ENCODE measurements at regions not wholly inside any gene's neighbourhood (a gene's known extent, or its start where the extent isn't known, plus 50 kb on each side); places are given as distances from the start of the nearest gene placed in this dataset.
A peak's percentile ranks its signal among the peaks of the same experiment; 100 is the strongest.

DNA sequence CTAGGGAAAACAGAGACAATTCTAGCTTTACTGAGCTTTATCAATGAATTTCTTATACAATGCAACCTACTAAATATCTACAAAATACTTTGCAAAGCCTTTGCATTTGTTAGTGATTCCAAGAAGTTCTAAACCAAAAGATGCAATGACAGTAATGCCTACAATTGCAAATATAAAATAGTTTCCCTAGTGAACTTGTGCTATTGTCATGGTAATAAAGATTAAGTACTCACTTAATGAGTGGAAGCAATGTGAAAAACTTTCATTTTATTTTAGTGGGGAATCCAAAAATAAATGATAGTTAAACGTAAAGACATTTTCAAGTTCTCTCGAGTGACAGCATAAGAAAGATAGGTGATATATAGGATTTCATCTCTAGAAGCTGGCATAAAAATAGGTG lies 270.5 kb upstream of the CTNND2 start:
- Mint-ChIP-seq H3K27me3 (ENCODE audit: insufficient read depth, low read depth, poor library complexity) (no peaks in the 10 kb centered on the region), H3K4me1 (peaks cover 38% of the 10 kb centered on the region), H3K36me3 (ENCODE audit: low read depth) (peaks cover 3% of the 10 kb centered on the region; the same call in 2 of the 3 replicates), H3K4me3 (no peak overlapping the region), H3K9me3 (no peaks in the 10 kb centered on the region), H3K27ac (peak overlapping the region; percentile 54)
- H3K9me2 ChIP-seq (ENCODE audit: insufficient read depth): no peaks in the 10 kb centered on the region; the same call in 1 of the 2 replicates
- no peaks in the 10 kb centered on the region for H3K27me3 ChIP-seq (ENCODE audit: insufficient read depth)
- no peak overlapping the region for H2AFZ ChIP-seq
- TF ChIP-seq, protein P1, sequence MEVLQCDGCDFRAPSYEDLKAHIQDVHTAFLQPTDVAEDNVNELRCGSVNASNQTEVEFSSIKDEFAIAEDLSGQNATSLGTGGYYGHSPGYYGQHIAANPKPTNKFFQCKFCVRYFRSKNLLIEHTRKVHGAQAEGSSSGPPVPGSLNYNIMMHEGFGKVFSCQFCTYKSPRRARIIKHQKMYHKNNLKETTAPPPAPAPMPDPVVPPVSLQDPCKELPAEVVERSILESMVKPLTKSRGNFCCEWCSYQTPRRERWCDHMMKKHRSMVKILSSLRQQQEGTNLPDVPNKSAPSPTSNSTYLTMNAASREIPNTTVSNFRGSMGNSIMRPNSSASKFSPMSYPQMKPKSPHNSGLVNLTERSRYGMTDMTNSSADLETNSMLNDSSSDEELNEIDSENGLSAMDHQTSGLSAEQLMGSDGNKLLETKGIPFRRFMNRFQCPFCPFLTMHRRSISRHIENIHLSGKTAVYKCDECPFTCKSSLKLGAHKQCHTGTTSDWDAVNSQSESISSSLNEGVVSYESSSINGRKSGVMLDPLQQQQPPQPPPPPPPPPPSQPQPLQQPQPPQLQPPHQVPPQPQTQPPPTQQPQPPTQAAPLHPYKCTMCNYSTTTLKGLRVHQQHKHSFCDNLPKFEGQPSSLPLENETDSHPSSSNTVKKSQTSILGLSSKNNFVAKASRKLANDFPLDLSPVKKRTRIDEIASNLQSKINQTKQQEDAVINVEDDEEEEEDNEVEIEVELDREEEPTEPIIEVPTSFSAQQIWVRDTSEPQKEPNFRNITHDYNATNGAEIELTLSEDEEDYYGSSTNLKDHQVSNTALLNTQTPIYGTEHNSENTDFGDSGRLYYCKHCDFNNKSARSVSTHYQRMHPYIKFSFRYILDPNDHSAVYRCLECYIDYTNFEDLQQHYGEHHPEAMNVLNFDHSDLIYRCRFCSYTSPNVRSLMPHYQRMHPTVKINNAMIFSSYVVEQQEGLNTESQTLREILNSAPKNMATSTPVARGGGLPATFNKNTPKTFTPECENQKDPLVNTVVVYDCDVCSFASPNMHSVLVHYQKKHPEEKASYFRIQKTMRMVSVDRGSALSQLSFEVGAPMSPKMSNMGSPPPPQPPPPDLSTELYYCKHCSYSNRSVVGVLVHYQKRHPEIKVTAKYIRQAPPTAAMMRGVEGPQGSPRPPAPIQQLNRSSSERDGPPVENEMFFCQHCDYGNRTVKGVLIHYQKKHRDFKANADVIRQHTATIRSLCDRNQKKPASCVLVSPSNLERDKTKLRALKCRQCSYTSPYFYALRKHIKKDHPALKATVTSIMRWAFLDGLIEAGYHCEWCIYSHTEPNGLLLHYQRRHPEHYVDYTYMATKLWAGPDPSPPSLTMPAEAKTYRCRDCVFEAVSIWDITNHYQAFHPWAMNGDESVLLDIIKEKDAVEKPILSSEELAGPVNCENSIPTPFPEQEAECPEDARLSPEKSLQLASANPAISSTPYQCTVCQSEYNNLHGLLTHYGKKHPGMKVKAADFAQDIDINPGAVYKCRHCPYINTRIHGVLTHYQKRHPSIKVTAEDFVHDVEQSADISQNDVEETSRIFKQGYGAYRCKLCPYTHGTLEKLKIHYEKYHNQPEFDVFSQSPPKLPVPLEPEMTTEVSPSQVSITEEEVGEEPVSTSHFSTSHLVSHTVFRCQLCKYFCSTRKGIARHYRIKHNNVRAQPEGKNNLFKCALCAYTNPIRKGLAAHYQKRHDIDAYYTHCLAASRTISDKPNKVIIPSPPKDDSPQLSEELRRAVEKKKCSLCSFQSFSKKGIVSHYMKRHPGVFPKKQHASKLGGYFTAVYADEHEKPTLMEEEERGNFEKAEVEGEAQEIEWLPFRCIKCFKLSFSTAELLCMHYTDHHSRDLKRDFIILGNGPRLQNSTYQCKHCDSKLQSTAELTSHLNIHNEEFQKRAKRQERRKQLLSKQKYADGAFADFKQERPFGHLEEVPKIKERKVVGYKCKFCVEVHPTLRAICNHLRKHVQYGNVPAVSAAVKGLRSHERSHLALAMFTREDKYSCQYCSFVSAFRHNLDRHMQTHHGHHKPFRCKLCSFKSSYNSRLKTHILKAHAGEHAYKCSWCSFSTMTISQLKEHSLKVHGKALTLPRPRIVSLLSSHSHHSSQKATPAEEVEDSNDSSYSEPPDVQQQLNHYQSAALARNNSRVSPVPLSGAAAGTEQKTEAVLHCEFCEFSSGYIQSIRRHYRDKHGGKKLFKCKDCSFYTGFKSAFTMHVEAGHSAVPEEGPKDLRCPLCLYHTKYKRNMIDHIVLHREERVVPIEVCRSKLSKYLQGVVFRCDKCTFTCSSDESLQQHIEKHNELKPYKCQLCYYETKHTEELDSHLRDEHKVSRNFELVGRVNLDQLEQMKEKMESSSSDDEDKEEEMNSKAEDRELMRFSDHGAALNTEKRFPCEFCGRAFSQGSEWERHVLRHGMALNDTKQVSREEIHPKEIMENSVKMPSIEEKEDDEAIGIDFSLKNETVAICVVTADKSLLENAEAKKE (CRISPR knock-in tag; IDR thresholded peaks at IDR 0.05): no peak
- peak; percentile 69 for TF ChIP-seq NANOG (IDR thresholded peaks at IDR 0.05; ENCODE audit: borderline replicate concordance)
- peak overlapping the region; percentile 46; the same call in 1 of the 2 replicates for H3K27ac ChIP-seq (ENCODE audit: low read depth)
- peaks cover 42% of the 10 kb centered on the region for H3K4me1 ChIP-seq (ENCODE audit: insufficient read depth)
- H4K20me1 ChIP-seq (replicated peaks; ENCODE audit: insufficient read depth): no peaks in the 10 kb centered on the region
- ATAC-seq (no peak), DNase-seq (ENCODE audit: low spot score) (peak; percentile 6)
- H3F3A ChIP-seq (replicated peaks; ENCODE audit: low read depth): no peaks in the 10 kb centered on the region; the same call in 1 of the 2 replicates
- H3K79me2 ChIP-seq (replicated peaks; ENCODE audit: insufficient read depth): no peaks in the 10 kb centered on the region
- H3K4me3 ChIP-seq: no peak overlapping the region
- no peaks in the 10 kb centered on the region for H3K36me3 ChIP-seq (ENCODE audit: insufficient read depth)
- H3K4me2 ChIP-seq: peak overlapping the region; percentile 50

DNA sequence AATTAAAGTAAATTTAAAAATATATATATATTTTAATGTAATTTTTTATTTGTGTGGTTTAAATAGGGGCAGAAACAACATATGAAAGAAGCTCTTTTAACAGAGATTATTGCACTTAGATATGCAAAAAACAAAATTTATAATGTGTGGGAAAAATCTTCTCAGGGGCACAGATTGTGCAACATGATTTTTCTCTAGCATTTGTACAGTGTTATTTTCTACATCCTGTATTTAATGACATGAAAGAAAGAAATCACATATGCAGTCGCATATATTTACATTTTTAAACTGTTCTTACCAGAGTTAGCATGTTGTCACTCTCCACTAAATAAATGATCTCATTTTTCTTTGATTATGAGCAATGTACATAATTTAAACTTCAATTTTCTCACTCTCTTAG lies 265.3 kb upstream of the CTNND2 start:
- Histone ChIP-seq H2AFZ (no peak overlapping the region), H3K79me2 (replicated peaks; ENCODE audit: insufficient read depth) (no peaks in the 10 kb centered on the region), H3K4me3 (no peak overlapping the region), H3K36me3 (ENCODE audit: insufficient read depth) (no peaks in the 10 kb centered on the region), H3F3A (replicated peaks; ENCODE audit: low read depth) (no peaks in the 10 kb centered on the region; the same call in 1 of the 2 replicates), H4K20me1 (replicated peaks; ENCODE audit: insufficient read depth) (no peaks in the 10 kb centered on the region), H3K4me1 (ENCODE audit: insufficient read depth) (peaks cover 22% of the 10 kb centered on the region), H3K4me2 (no peak overlapping the region), H3K9me2 (ENCODE audit: insufficient read depth) (peaks cover 6% of the 10 kb centered on the region), H3K27ac (ENCODE audit: low read depth) (no peak overlapping the region), H3K27me3 (ENCODE audit: insufficient read depth) (no peaks in the 10 kb centered on the region)
- DNase-seq (ENCODE audit: low spot score) (no peak), ATAC-seq (no peak)
- no peak overlapping the region for H3K4me3 Mint-ChIP-seq
- H3K27me3 Mint-ChIP-seq (ENCODE audit: insufficient read depth, low read depth, poor library complexity): no peaks in the 10 kb centered on the region
- TF ChIP-seq NANOG (IDR thresholded peaks at IDR 0.05; ENCODE audit: borderline replicate concordance) (no peak), ZNF114 (CRISPR knock-in tag; IDR thresholded peaks at IDR 0.05) (no peak), EZH2 (IDR thresholded peaks at IDR 0.05; ENCODE audit: low read depth, unreplicated experiment) (no peak), CREB1 (CRISPR knock-in tag; IDR thresholded peaks at IDR 0.05; ENCODE audit: low read depth) (no peak)
- TF ChIP-seq, protein P2, sequence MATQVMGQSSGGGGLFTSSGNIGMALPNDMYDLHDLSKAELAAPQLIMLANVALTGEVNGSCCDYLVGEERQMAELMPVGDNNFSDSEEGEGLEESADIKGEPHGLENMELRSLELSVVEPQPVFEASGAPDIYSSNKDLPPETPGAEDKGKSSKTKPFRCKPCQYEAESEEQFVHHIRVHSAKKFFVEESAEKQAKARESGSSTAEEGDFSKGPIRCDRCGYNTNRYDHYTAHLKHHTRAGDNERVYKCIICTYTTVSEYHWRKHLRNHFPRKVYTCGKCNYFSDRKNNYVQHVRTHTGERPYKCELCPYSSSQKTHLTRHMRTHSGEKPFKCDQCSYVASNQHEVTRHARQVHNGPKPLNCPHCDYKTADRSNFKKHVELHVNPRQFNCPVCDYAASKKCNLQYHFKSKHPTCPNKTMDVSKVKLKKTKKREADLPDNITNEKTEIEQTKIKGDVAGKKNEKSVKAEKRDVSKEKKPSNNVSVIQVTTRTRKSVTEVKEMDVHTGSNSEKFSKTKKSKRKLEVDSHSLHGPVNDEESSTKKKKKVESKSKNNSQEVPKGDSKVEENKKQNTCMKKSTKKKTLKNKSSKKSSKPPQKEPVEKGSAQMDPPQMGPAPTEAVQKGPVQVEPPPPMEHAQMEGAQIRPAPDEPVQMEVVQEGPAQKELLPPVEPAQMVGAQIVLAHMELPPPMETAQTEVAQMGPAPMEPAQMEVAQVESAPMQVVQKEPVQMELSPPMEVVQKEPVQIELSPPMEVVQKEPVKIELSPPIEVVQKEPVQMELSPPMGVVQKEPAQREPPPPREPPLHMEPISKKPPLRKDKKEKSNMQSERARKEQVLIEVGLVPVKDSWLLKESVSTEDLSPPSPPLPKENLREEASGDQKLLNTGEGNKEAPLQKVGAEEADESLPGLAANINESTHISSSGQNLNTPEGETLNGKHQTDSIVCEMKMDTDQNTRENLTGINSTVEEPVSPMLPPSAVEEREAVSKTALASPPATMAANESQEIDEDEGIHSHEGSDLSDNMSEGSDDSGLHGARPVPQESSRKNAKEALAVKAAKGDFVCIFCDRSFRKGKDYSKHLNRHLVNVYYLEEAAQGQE (IDR thresholded peaks at IDR 0.05; ENCODE audit: unreplicated experiment): no peak
- TF ChIP-seq, protein P3, sequence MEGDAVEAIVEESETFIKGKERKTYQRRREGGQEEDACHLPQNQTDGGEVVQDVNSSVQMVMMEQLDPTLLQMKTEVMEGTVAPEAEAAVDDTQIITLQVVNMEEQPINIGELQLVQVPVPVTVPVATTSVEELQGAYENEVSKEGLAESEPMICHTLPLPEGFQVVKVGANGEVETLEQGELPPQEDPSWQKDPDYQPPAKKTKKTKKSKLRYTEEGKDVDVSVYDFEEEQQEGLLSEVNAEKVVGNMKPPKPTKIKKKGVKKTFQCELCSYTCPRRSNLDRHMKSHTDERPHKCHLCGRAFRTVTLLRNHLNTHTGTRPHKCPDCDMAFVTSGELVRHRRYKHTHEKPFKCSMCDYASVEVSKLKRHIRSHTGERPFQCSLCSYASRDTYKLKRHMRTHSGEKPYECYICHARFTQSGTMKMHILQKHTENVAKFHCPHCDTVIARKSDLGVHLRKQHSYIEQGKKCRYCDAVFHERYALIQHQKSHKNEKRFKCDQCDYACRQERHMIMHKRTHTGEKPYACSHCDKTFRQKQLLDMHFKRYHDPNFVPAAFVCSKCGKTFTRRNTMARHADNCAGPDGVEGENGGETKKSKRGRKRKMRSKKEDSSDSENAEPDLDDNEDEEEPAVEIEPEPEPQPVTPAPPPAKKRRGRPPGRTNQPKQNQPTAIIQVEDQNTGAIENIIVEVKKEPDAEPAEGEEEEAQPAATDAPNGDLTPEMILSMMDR (conservative IDR thresholded peaks at IDR 0.05; ENCODE audit: low read depth in 2 of 2): no peak
- no peak overlapping the region for H3K27ac Mint-ChIP-seq
- no peaks in the 10 kb centered on the region; the same call in 2 of the 3 replicates for H3K9me3 Mint-ChIP-seq
- peaks cover 20% of the 10 kb centered on the region for H3K4me1 Mint-ChIP-seq
- H3K36me3 Mint-ChIP-seq (ENCODE audit: low read depth): peaks cover 3% of the 10 kb centered on the region; the same call in 1 of the 3 replicates

All from GM23338 (cell line).